ENCODE measurements at regions not wholly inside any gene's neighbourhood (a gene's known extent, or its start where the extent isn't known, plus 50 kb on each side); places are given as distances from the start of the nearest gene placed in this dataset.

- ChIA-PET CTCF (no interaction called here), POLR2A (ENCODE audit: unreplicated experiment) (no interaction called here)
- Histone ChIP-seq H2BK5ac (ENCODE audit: low read depth, low read length, poor library complexity, severe bottlenecking) (no peak overlapping the region), H3K36me3 (ENCODE audit: control insufficient read depth, insufficient read depth, low read length) (peaks cover 10% of the 10 kb centered on the region), H3K27ac (ENCODE audit: insufficient read depth, low read length) (no peak overlapping the region), H3K9me1 (ENCODE audit: insufficient read depth, low read length) (peaks cover 12% of the 10 kb centered on the region), H3K23ac (ENCODE audit: low read depth, low read length) (no peak overlapping the region), H3K4me1 (ENCODE audit: control insufficient read depth, insufficient read depth, low read length) (peaks cover 5% of the 10 kb centered on the region), H3K18ac (ENCODE audit: low read depth, low read length) (no peak overlapping the region), H3K9me3 (ENCODE audit: control insufficient read depth, insufficient read depth, low read length) (no peaks in the 10 kb centered on the region), H2AFZ (replicated peaks; ENCODE audit: low read length, poor library complexity) (no peak overlapping the region), H4K91ac (ENCODE audit: insufficient read depth, low read depth, low read length) (no peak overlapping the region), H3K9ac (ENCODE audit: low read depth, low read length) (no peak overlapping the region), H2BK15ac (ENCODE audit: low read depth, low read length) (no peak overlapping the region), H3K56ac (ENCODE audit: extremely low read depth, insufficient read depth, low read length) (no peak overlapping the region), H2AK5ac (ENCODE audit: low read depth, low read length) (no peak overlapping the region), H3K4me2 (ENCODE audit: low read depth, low read length) (no peak overlapping the region), H3K4ac (ENCODE audit: low read depth, low read length) (no peak overlapping the region), H3K4me3 (ENCODE audit: insufficient read depth, low read depth, low read length) (no peak overlapping the region), H4K5ac (ENCODE audit: low read depth, low read length) (no peak overlapping the region), H3K79me1 (ENCODE audit: low read depth in 1 of 2, low read length in 2 of 2) (peaks cover 26 to 45% of the 10 kb centered on the region in 2 experiments), H3K14ac (replicated peaks; ENCODE audit: low read depth, low read length) (no peak overlapping the region), H2AK9ac (replicated peaks; ENCODE audit: low read depth, low read length, poor library complexity) (no peak overlapping the region), H3K27me3 (ENCODE audit: control insufficient read depth, insufficient read depth, low read length) (no peaks in the 10 kb centered on the region), H2BK120ac (ENCODE audit: low read depth, low read length) (no peak overlapping the region), H2BK20ac (ENCODE audit: low read depth, low read length) (no peak overlapping the region), H4K8ac (ENCODE audit: low read depth in 2 of 2, low read length in 2 of 2) (no peak overlapping the region), H4K20me1 (ENCODE audit: insufficient read depth, low read length) (peaks cover 36% of the 10 kb centered on the region)
- intact Hi-C loops (cut with micrococcal nuclease) (no loop called here), dilution Hi-C loops (cut with HindIII; ENCODE audit: low sequenced_read_pairs, unreplicated experiment) (no loop called here), in situ Hi-C loops (cut with MboI; ENCODE audit: low sequenced_read_pairs) (no loop called here)
- ATAC-seq (ENCODE audit: low read depth) (no peak), DNase-seq (no peak)
- WGBS, 2 experiments (ENCODE audit: extremely low coverage in 2 of 2, insufficient read length in 1 of 2), result 97% methylated on average over 5 of the region's 9 CpGs; no CpG with 5 or more reads in 1 of the 2 experiments
- BruUV-seq (replicated peaks), result no TSS peak
- TF ChIP-seq RFX5 (IDR thresholded peaks at IDR 0.05; ENCODE audit: low read depth, low read length) (no peak), ELK1 (IDR thresholded peaks at IDR 0.05; ENCODE audit: borderline replicate concordance, low read depth, low read length) (no peak), BHLHE40 (IDR thresholded peaks at IDR 0.05; ENCODE audit: low read depth, low read length) (no peak), RCOR1 (IDR thresholded peaks at IDR 0.05; ENCODE audit: insufficient replicate concordance, low read length) (no peak), MAFK (IDR thresholded peaks at IDR 0.05; ENCODE audit: low read depth, low read length) (no peak), MXI1 (IDR thresholded peaks at IDR 0.05; ENCODE audit: borderline replicate concordance, low read depth, low read length) (no peak), FOS (IDR thresholded peaks at IDR 0.05; ENCODE audit: low read depth, low read length) (no peak), CEBPB (IDR thresholded peaks at IDR 0.05; ENCODE audit: low read depth, low read length) (no peak), NFE2L2 (IDR thresholded peaks at IDR 0.05; ENCODE audit: low read depth, low read length) (no peak), CTCF (conservative IDR thresholded peaks at IDR 0.05; ENCODE audit: low read depth, low read length) (no peak), RAD21 (IDR thresholded peaks at IDR 0.05; ENCODE audit: low read length) (no peak), MAZ (IDR thresholded peaks at IDR 0.05; ENCODE audit: borderline replicate concordance, low read depth, low read length) (no peak), POLR2A (IDR thresholded peaks at IDR 0.05; ENCODE audit: low read depth, low read length) (no peak), SMC3 (IDR thresholded peaks at IDR 0.05; ENCODE audit: low read depth, low read length) (no peak), CHD1 (IDR thresholded peaks at IDR 0.05; ENCODE audit: low read depth, low read length) (no peak)
- TF ChIP-seq, protein P1, sequence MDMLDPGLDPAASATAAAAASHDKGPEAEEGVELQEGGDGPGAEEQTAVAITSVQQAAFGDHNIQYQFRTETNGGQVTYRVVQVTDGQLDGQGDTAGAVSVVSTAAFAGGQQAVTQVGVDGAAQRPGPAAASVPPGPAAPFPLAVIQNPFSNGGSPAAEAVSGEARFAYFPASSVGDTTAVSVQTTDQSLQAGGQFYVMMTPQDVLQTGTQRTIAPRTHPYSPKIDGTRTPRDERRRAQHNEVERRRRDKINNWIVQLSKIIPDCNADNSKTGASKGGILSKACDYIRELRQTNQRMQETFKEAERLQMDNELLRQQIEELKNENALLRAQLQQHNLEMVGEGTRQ (IDR thresholded peaks at IDR 0.05; ENCODE audit: low read depth, low read length), result no peak
Observed at GRCh38 chr3:72376956-72377710, 471.1 kb downstream of the SHQ1 start.

Measured in IMR-90 (cell line).